SKM-1 (cell line): ENCODE measurements at regions not wholly inside any gene's neighbourhood (a gene's known extent, or its start where the extent isn't known, plus 50 kb on each side); places are given as distances from the start of the nearest gene placed in this dataset.
"Not testable (repeated sequence)": the region's sequence is repeated elsewhere in the genome, so short reads cannot be mapped to it uniquely, and the experiment has no call there.

Experiments
- DNase-seq: peaks from one replicate; lab custom pipeline; 2025; ENCODE audit not compliant: unreplicated experiment; lab: John Stamatoyannopoulos, UW

GRCh38 chr20:53727239-53727638 lies 133.6 kb upstream of the ZNF217 start:
- not testable (repeated sequence) for DNase-seq

- DNase-seq: no peak
Observed at GRCh38 chr20:53725575-53725970, 131.9 kb upstream of the ZNF217 start.

GRCh38 chr20:53723621-53724020 lies 130.0 kb upstream of the ZNF217 start:
- no peak for DNase-seq

GRCh38 chr20:53723045-53723444 lies 129.4 kb upstream of the ZNF217 start:
- no peak for DNase-seq

GRCh38 chr20:53722515-53723036 lies 128.9 kb upstream of the ZNF217 start:
- no peak for DNase-seq

- not testable (repeated sequence) for DNase-seq
Observed at GRCh38 chr20:53721445-53721963, 127.9 kb upstream of the ZNF217 start.

- DNase-seq: not testable (repeated sequence)
Observed at GRCh38 chr20:53719171-53719803, 125.6 kb upstream of the ZNF217 start.

GRCh38 chr20:53718142-53719021 lies 124.7 kb upstream of the ZNF217 start:
- no peak for DNase-seq

- peak; percentile 53 for DNase-seq
Observed at GRCh38 chr20:53716395-53716794, 122.8 kb upstream of the ZNF217 start.

GRCh38 chr20:53714524-53714923 lies 120.9 kb upstream of the ZNF217 start:
- DNase-seq: no peak

- no peak for DNase-seq
Observed at GRCh38 chr20:53713328-53714056, 119.9 kb upstream of the ZNF217 start.

- DNase-seq: no peak
Observed at GRCh38 chr20:53712212-53712977, 118.8 kb upstream of the ZNF217 start.

- DNase-seq: no peak
Observed at GRCh38 chr20:53711333-53712211, 117.9 kb upstream of the ZNF217 start.

- DNase-seq: peak; percentile 48
Observed at GRCh38 chr20:53708129-53708968, 114.7 kb upstream of the ZNF217 start.

GRCh38 chr20:53707371-53708055 lies 113.9 kb upstream of the ZNF217 start:
- DNase-seq: no peak

- no peak for DNase-seq
Observed at GRCh38 chr20:53706466-53707370, 113.1 kb upstream of the ZNF217 start.

GRCh38 chr20:53706008-53706465 lies 112.4 kb upstream of the ZNF217 start:
- DNase-seq: no peak
